Brain microvascular endothelial cell (primary cell): ENCODE measurements at regions not wholly inside any gene's neighbourhood (a gene's known extent, or its start where the extent isn't known, plus 50 kb on each side); places are given as distances from the start of the nearest gene placed in this dataset.

ENCODE experiments used
- DNase-seq: peaks from one replicate; pipeline ENCODE4 v3.0.0-alpha.2; 2020
- H3K27ac ChIP-seq: fragments of 250-450 bp; sonication (Bioruptor Pico); 2 replicates; pipeline ENCODE4 v1.5.1; 2020; ENCODE audit warnings: mild to moderate bottlenecking, moderate library complexity
- H3K27me3 ChIP-seq: fragments of 250-450 bp; sonication (Bioruptor Pico); replicated peaks from 2 replicates; pipeline ENCODE4 v1.5.1; 2020; ENCODE audit warnings: mild to moderate bottlenecking
- H3K36me3 ChIP-seq: fragments of 250-450 bp; sonication (Bioruptor Pico); replicated peaks from 2 replicates; pipeline ENCODE4 v1.5.1; 2020; ENCODE audit warnings: mild to moderate bottlenecking
- H3K4me3 ChIP-seq: 2 replicates; pipeline ENCODE4 v1.5.1; 2011; ENCODE audit warnings: low read depth, mild to moderate bottlenecking, control low read depth, low read length, moderate library complexity
- in situ Hi-C: cut with HindIII; loops from 2 replicates; pipeline ENCODE4 v1.10.0; 2017; ENCODE audit warnings: low sequenced_read_pairs, low pct_ligation_motif_present
- TF ChIP-seq, protein P1 (sequence below): IDR thresholded peaks from 2 replicates; pipeline ENCODE4 v1.5.1; 2011; ENCODE audit warnings: low read depth, mild to moderate bottlenecking, moderate library complexity, low read length, control low read depth, inconsistent platforms; ENCODE audit errors: missing control alignments

DNA sequence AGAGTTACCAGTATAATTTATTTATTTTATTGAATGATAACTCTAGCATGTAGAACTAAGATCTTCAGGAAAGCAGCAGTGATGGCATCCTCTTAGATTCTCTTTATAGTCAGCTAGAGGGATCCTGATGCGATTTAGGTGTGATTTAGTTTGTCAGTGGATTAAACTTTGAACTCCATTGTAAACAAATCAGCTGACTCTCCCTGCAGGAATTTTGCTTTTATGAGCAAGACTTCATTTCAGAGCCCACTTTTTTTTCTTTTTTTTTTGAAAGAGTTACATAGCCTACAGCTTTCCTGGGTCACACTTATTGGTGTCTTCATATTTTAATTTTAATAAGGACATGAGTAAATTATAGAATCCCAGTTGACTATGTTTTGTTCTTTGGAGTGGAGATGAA is 93.8 kb upstream of the SEMA6A start:
- Histone ChIP-seq H3K27me3 (no peaks in the 10 kb centered on the region), H3K4me3 (no peak overlapping the region), H3K27ac (no peak overlapping the region), H3K36me3 (no peaks in the 10 kb centered on the region)
- in situ Hi-C loops, result no loop called here
- DNase-seq, result no peak
- TF ChIP-seq, protein P1, sequence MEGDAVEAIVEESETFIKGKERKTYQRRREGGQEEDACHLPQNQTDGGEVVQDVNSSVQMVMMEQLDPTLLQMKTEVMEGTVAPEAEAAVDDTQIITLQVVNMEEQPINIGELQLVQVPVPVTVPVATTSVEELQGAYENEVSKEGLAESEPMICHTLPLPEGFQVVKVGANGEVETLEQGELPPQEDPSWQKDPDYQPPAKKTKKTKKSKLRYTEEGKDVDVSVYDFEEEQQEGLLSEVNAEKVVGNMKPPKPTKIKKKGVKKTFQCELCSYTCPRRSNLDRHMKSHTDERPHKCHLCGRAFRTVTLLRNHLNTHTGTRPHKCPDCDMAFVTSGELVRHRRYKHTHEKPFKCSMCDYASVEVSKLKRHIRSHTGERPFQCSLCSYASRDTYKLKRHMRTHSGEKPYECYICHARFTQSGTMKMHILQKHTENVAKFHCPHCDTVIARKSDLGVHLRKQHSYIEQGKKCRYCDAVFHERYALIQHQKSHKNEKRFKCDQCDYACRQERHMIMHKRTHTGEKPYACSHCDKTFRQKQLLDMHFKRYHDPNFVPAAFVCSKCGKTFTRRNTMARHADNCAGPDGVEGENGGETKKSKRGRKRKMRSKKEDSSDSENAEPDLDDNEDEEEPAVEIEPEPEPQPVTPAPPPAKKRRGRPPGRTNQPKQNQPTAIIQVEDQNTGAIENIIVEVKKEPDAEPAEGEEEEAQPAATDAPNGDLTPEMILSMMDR, result no peak

GRCh38 chr5:116666901-116667300 is 92.3 kb upstream of the SEMA6A start:
- no peaks in the 10 kb centered on the region for H3K27me3 ChIP-seq
- in situ Hi-C loops, result no loop called here
- no peaks in the 10 kb centered on the region for H3K36me3 ChIP-seq
- no peak overlapping the region for H3K27ac ChIP-seq
- DNase-seq, result no peak
- TF ChIP-seq, protein P1, result no peak
- no peak overlapping the region for H3K4me3 ChIP-seq

DNA sequence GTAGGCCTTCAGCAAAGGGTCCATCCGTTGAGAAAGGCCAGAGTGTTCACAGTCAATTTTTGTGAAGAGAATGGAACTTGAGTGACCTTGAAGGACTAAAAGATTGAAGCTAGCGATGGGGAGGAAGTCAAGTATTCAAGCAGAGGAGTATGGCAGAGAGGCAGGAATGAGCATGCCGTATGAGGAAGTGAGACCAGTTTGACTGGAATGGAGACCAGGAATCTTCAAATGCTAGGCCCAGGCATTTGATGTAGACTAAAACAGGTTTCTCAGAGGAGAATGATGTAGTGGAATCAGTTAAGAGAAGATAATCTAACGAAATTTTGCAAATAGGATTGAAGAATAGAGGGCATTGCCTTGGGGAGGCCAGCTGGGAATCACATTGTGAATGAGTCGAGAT is 90.4 kb upstream of the SEMA6A start:
- Histone ChIP-seq H3K36me3 (no peaks in the 10 kb centered on the region), H3K27me3 (no peaks in the 10 kb centered on the region), H3K27ac (no peak overlapping the region), H3K4me3 (no peak overlapping the region)
- TF ChIP-seq, protein P1, result no peak
- no peak for DNase-seq
- in situ Hi-C loops, result no loop called here

DNA sequence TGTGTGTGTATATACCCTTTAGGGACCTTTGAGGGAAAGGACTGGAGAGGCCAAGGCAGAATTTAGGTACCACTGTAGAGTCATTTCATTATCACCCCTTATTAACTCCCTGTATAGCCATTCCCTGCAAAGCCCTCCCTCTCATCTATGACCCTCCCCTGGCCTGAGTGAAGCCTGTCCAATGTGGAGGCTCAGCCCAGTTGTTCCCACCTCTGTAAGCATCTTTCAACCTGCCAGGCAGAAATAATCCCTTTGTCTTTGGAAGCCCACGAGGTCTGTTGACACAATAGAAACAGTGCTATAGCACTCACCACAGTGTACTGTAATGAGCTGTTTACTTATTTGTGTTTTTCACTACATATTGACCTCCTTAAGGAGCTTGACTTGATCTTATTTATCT is 88.5 kb upstream of the SEMA6A start:
- Histone ChIP-seq H3K4me3 (no peak overlapping the region), H3K27ac (no peak overlapping the region), H3K27me3 (no peaks in the 10 kb centered on the region), H3K36me3 (no peaks in the 10 kb centered on the region)
- in situ Hi-C loops, result no loop called here
- no peak for DNase-seq
- TF ChIP-seq, protein P1, result no peak

DNA sequence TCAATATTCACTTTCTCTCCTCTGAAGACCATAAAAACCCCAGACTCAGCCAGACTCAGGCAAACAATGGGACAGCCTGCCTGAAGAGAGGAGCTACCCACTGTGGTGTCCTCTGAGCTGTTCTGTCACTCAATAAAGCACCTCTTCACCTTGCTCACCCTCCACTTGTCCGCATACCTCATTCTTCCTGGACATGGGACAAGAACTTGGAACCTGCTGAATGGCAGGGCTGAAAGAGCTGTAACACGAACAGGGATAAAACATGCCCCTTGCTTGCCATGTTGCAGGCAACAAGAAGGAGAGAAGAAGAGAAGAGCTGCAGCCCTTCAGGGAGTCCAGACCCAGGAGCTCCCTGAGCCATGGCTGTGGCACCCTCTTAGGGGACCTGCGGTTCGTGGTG is 86.8 kb upstream of the SEMA6A start:
- H3K4me3 ChIP-seq, result no peak overlapping the region
- DNase-seq, result no peak
- TF ChIP-seq, protein P1, result no peak
- H3K27ac ChIP-seq, result no peak overlapping the region
- H3K36me3 ChIP-seq, result no peaks in the 10 kb centered on the region
- in situ Hi-C loops, result no loop called here
- no peaks in the 10 kb centered on the region for H3K27me3 ChIP-seq

- in situ Hi-C loops, result no loop called here
Observed at GRCh38 chr5:116660929-116661328, 86.3 kb upstream of the SEMA6A start.

More at GRCh38 chr5:116660929-116661328, 86.3 kb upstream of the SEMA6A start:
- no peaks in the 10 kb centered on the region for H3K27me3 ChIP-seq
- no peak overlapping the region for H3K4me3 ChIP-seq
- no peak for DNase-seq
- no peaks in the 10 kb centered on the region for H3K36me3 ChIP-seq
- H3K27ac ChIP-seq, result no peak overlapping the region
- TF ChIP-seq, protein P1, result no peak
